AG10803 (cell line): ENCODE measurements at regions not wholly inside any gene's neighbourhood (a gene's known extent, or its start where the extent isn't known, plus 50 kb on each side); places are given as distances from the start of the nearest gene placed in this dataset.
"Not testable (repeated sequence)": the region's sequence is repeated elsewhere in the genome, so short reads cannot be mapped to it uniquely, and the experiment has no call there.

Source experiments
- DNase-seq: peaks from one replicate; pipeline ENCODE4 v3.0.0; 2010; ENCODE audit warnings: low read depth
- H3K4me3 ChIP-seq: 2 replicates; pipeline ENCODE4 v1.5.1; 2011; ENCODE audit warnings: mild to moderate bottlenecking, low read length, control low read depth
- CTCF ChIP-seq: conservative IDR thresholded peaks from 2 replicates; pipeline ENCODE4 v1.5.1; 2011; ENCODE audit warnings: mild to moderate bottlenecking, low read length, control low read depth, inconsistent platforms

GRCh38 chrX:146994163-146994562 lies 179.6 kb upstream of the CXorf51A start:
- TF ChIP-seq CTCF: no peak
- DNase-seq: no peak
- no peak overlapping the region for H3K4me3 ChIP-seq

GRCh38 chrX:146973283-146973682 lies 158.7 kb upstream of the CXorf51A start:
- no peak for DNase-seq
- no peak overlapping the region for H3K4me3 ChIP-seq
- TF ChIP-seq CTCF: no peak

- no peak overlapping the region for H3K4me3 ChIP-seq
- no peak for TF ChIP-seq CTCF
- DNase-seq: no peak
These were observed 152.8 kb upstream of the CXorf51A start for GRCh38 chrX:146967306-146967705.

- H3K4me3 ChIP-seq: no peak overlapping the region
- DNase-seq: no peak
- no peak for TF ChIP-seq CTCF
These were observed 142.2 kb upstream of the CXorf51A start for GRCh38 chrX:146956760-146957159.

- H3K4me3 ChIP-seq: no peak overlapping the region
- DNase-seq: no peak
- no peak for TF ChIP-seq CTCF
These were observed 119.7 kb upstream of the CXorf51A start for GRCh38 chrX:146934256-146934655.

GRCh38 chrX:146932997-146933396 lies 118.5 kb upstream of the CXorf51A start:
- H3K4me3 ChIP-seq, DNase-seq: not testable (repeated sequence)

- no peak for TF ChIP-seq CTCF
- DNase-seq: no peak
These were observed 106.7 kb upstream of the CXorf51A start for GRCh38 chrX:146921204-146921603.

More at GRCh38 chrX:146921204-146921603, 106.7 kb upstream of the CXorf51A start:
- no peak overlapping the region for H3K4me3 ChIP-seq
